HEK293T (cell line): ENCODE measurements at regions not wholly inside any gene's neighbourhood (a gene's known extent, or its start where the extent isn't known, plus 50 kb on each side); places are given as distances from the start of the nearest gene placed in this dataset.

ENCODE experiments used
- ARNT ChIP-seq: fragments of 450-650 bp; IDR thresholded peaks from 2 replicates; pipeline ENCODE4 v1.6.1; 2017; ENCODE audit warnings: mild to moderate bottlenecking
- CTBP1 ChIP-seq: fragments of 450-650 bp; IDR thresholded peaks from 2 replicates; pipeline ENCODE4 v1.6.1; 2016; ENCODE audit warnings: borderline replicate concordance
- FOXA1 ChIP-seq: fragments of 450-650 bp; IDR thresholded peaks from 2 replicates; pipeline ENCODE4 v1.6.1; 2016; ENCODE audit warnings: mild to moderate bottlenecking
- FOXM1 ChIP-seq: fragments of 450-650 bp; IDR thresholded peaks from 2 replicates; pipeline ENCODE4 v1.6.1; 2017; ENCODE audit warnings: mild to moderate bottlenecking, borderline replicate concordance
- SP1 ChIP-seq: fragments of 450-650 bp; IDR thresholded peaks from 2 replicates; pipeline ENCODE4 v1.6.1; 2017

DNA sequence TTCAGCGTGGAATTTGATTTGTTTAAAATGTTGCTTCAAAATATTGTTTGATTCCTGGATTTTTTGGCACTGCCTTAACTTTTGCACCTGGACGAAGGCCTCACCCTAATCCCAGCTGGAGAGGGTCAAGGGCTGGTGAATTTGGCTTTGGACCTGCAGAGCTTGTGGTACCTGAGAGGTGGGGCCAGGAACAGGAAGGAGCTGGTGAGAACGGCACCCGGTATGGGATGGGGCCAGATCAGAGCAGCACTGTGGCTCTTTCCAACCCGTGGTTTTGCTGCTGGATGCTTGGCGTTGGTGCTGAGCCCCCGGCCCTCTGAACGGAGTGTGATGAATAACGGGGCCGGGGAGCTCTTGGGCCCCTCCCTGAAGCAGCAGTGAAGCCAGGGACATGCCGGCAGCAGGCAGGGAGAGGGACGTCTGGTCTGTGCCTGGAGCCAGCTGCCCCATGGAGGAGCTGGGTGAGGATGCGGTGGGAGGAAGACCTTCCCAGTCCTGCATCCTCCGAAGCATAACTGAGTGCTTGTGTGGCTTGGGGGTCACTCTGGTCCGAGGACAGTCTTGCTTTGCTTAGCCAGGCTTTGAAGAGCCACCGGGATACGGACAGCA is 275.4 kb downstream of the SEC14L1 start:
- TF ChIP-seq FOXM1 (no peak), CTBP1 (no peak), ARNT (no peak), SP1 (no peak), FOXA1 (no peak)
